ENCODE measurements at regions not wholly inside any gene's neighbourhood (a gene's known extent, or its start where the extent isn't known, plus 50 kb on each side); places are given as distances from the start of the nearest gene placed in this dataset.

DNA sequence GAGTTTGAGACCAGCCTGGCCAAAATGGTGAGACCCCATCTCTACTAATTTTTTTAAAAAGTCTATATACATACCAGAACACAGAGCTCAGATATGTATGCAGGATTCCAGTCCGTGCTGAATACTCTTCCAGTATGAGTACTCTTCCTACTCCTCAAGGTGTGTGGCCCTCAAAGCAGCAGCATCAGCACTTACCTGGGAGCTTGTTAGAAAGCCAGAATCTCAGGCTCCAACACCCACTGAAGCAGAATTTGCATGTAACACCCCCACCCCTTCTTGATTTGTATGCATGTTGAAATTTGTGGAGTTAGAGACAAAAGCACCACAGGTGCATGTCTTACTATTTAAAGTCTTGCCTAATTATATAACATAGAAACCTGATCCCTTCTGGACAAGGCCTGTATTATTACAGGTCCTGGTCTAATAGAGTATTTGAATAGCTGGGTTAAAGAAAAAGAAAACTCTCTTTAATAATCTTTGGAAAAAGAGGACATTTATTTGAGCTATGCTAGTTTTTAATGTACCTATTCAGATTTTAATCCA, 50.3 kb upstream of the NFE2L2 start:
- DNase-seq (ENCODE audit: low read depth), result no peak
- H3K4me3 ChIP-seq (ENCODE audit: low read depth, low read length), result no peak overlapping the region
- TF ChIP-seq, protein P1, sequence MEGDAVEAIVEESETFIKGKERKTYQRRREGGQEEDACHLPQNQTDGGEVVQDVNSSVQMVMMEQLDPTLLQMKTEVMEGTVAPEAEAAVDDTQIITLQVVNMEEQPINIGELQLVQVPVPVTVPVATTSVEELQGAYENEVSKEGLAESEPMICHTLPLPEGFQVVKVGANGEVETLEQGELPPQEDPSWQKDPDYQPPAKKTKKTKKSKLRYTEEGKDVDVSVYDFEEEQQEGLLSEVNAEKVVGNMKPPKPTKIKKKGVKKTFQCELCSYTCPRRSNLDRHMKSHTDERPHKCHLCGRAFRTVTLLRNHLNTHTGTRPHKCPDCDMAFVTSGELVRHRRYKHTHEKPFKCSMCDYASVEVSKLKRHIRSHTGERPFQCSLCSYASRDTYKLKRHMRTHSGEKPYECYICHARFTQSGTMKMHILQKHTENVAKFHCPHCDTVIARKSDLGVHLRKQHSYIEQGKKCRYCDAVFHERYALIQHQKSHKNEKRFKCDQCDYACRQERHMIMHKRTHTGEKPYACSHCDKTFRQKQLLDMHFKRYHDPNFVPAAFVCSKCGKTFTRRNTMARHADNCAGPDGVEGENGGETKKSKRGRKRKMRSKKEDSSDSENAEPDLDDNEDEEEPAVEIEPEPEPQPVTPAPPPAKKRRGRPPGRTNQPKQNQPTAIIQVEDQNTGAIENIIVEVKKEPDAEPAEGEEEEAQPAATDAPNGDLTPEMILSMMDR (IDR thresholded peaks at IDR 0.05; ENCODE audit: insufficient read depth, low read depth, low read length, missing control alignments), result no peak

DNA sequence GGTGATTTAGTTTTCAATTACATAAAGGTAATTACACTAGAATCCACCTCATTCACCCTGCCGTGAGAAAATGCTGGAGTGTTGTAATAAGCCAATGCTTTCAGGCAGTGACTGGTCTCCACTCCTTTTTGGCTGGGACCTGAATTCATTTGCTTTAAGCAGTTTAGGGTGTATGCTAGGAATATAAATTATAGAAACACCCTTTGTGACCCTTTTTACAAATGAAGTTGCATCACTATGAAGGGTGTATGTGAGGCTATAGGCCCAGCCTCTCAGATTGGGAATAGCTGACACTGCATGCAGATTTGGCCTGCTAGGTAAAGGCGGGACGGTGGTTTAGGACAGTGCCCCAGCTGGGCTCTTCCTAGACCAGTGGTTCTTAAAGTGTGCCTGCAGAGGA, 50.8 kb upstream of the NFE2L2 start:
- TF ChIP-seq, protein P1 (IDR thresholded peaks at IDR 0.05; ENCODE audit: insufficient read depth, low read depth, low read length, missing control alignments), result no peak
- H3K4me3 ChIP-seq (ENCODE audit: low read depth, low read length), result no peak overlapping the region
- DNase-seq (ENCODE audit: low read depth), result no peak

DNA sequence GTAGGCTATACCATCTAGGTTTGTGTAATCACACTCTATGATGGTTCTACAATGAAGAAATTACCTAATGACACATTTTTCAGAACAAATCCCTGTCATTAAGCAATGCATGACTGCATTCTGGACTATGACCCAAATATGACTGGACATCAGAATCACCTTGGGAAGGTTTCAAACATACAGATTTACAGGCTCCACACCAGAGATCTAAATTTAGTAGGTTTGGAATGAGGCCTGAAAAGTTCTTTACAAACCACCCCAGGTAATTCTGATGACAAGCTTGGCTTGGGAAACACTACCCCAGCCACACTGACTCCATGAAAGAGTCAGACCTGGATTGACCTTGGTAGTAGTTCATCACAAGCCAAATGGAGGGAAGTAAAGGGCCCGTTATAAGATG, 52.2 kb upstream of the NFE2L2 start:
- TF ChIP-seq, protein P1 (IDR thresholded peaks at IDR 0.05; ENCODE audit: insufficient read depth, low read depth, low read length, missing control alignments), result no peak
- no peak for DNase-seq (ENCODE audit: low read depth)
- H3K4me3 ChIP-seq (ENCODE audit: low read depth, low read length), result no peak overlapping the region

DNA sequence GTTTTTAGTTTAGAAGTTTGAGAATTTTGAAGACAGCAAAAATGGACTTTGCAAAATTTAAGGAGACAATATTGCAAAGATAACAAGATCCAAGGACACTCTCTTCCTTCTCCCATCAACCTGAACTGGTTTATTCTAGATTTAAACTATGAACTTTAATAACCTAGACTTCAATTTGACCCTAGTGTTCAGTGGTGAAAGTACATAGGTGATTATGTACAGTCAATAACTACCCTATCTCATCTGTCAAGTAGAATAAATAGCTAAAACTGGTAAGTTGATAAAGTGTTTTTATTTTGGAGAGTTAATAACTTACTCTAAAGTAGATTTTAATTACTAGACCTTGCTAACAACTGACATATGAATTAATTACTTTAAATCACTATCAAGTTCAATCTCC, 52.9 kb upstream of the NFE2L2 start:
- DNase-seq (ENCODE audit: low read depth), result no peak
- TF ChIP-seq, protein P1 (IDR thresholded peaks at IDR 0.05; ENCODE audit: insufficient read depth, low read depth, low read length, missing control alignments), result no peak
- H3K4me3 ChIP-seq (ENCODE audit: low read depth, low read length), result no peak overlapping the region

DNA sequence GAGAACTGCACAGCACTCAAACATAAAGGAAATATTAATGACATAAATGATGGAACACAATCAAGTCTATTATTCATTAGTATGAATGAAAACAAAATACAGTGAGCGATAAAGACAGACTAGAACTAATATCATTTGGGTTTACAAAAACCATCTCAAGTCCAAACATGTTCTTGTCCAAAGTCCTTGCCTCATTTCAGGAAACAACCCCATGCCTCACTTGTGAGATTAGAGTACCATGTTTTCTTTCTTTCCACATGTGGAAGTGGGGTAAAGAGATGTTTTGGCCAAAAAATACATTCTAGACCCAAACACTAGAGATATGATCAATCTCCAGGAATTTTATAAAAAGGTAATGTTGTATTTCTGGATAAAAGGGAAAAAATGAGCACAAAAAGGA, 53.3 kb upstream of the NFE2L2 start:
- TF ChIP-seq, protein P1 (IDR thresholded peaks at IDR 0.05; ENCODE audit: insufficient read depth, low read depth, low read length, missing control alignments), result no peak

DNA sequence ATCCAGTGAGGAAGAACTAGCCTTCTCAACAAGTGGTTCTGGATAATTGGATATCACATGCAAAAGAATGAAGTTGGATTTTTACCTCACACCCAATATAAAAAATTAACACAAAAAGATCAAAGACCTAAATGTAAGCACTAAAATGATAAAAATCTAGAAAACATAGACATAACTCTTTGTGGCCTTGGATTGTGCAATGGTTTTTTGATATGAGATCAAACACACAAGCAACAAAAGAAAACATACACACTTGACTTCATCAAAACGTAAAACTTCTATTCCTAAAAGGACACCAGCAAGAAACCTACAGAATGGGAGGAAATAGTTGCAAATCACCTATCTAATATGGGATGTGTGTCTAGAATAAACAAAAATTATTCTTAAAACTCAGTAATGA, 54.1 kb upstream of the NFE2L2 start:
- TF ChIP-seq, protein P1 (IDR thresholded peaks at IDR 0.05; ENCODE audit: insufficient read depth, low read depth, low read length, missing control alignments), result no peak
- no peak overlapping the region for H3K4me3 ChIP-seq (ENCODE audit: low read depth, low read length)
- no peak for DNase-seq (ENCODE audit: low read depth)

More for the DNA sequence above, 53.3 kb upstream of the NFE2L2 start:
- DNase-seq (ENCODE audit: low read depth), result no peak
- H3K4me3 ChIP-seq (ENCODE audit: low read depth, low read length), result no peak overlapping the region

DNA sequence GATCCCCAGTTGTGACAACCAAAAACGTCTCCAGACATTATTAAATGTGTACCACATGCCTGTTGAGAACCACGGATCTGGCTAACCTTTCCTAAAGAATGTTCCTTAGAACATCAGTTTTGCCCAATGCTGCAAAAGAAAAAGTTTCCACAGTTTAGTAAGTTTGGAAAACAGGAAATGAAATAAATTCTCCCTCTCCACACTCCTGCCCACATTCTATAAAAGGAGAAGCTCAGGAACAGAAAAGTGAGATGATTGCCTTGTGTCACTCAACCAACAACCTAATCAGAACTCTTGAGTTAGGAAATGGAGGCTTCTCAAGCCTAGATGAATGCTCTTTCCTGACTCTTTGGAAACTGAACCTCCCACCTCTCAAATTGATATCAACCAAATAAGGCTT, 56.1 kb upstream of the NFE2L2 start:
- H3K4me3 ChIP-seq (ENCODE audit: low read depth, low read length), result no peak overlapping the region
- DNase-seq (ENCODE audit: low read depth), result no peak
- TF ChIP-seq, protein P1 (IDR thresholded peaks at IDR 0.05; ENCODE audit: insufficient read depth, low read depth, low read length, missing control alignments), result no peak

Measured in GM12865 (cell line).